Activated T-helper 17 cell treated with anti-CD3 and anti-CD28 coated beads, Interleukin-2, amount 50 U/mL, for 72 hours (primary cell): ENCODE measurements at regions not wholly inside any gene's neighbourhood (a gene's known extent, or its start where the extent isn't known, plus 50 kb on each side); places are given as distances from the start of the nearest gene placed in this dataset.

Experiments used
- ATAC-seq: fragments of 150-1000 bp; cut with Tn5 transposase; replicated peaks from 2 replicates; pipeline ENCODE4 v1.10.0; 2021; ENCODE audit warnings: mild to moderate bottlenecking, moderate library complexity
- H3K27ac Mint-ChIP-seq: one replicate; pipeline ENCODE4 v1.8.0; 2022; ENCODE audit warnings: mixed read lengths
- H3K27me3 Mint-ChIP-seq: one replicate; pipeline ENCODE4 v1.8.0; 2022; ENCODE audit warnings: mixed read lengths
- H3K36me3 Mint-ChIP-seq: one replicate; pipeline ENCODE4 v1.8.0; 2022; ENCODE audit warnings: low read depth, mild to moderate bottlenecking, mixed read lengths
- H3K4me1 Mint-ChIP-seq: one replicate; pipeline ENCODE4 v1.8.0; 2022; ENCODE audit warnings: mixed read lengths
- H3K4me3 Mint-ChIP-seq: one replicate; pipeline ENCODE4 v1.8.0; 2022; ENCODE audit warnings: mild to moderate bottlenecking, mixed read lengths
- H3K9me3 Mint-ChIP-seq: one replicate; pipeline ENCODE4 v1.8.0; 2022; ENCODE audit warnings: mixed read lengths

- no peaks in the 10 kb centered on the region for H3K36me3 Mint-ChIP-seq
Measured at GRCh38 chr12:127230843-127231260, 1036.1 kb upstream of the TMEM132C start.

DNA sequence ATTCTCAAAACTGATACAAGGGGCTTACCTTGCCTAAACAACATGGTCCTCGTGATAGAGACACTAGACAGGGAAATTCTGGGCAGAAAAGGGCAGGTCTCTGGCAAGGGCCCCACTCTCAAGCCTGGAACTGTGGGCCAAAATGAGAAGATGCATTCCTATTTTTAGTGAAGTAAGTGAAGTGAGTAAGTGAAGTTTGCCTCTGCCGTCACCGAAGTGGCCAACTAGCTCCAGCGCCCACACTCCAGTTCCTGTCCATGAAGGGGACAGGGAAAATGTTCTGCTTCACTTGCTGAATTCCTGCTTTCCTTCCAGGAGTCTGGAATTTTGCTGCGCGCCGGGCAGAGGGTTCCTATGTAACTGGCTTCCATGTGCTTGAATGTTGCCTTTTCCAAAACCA is 1035.6 kb upstream of the TMEM132C start:
- H3K36me3 Mint-ChIP-seq: no peaks in the 10 kb centered on the region
- ATAC-seq: no peak
- H3K4me1 Mint-ChIP-seq: no peaks in the 10 kb centered on the region
- H3K27me3 Mint-ChIP-seq: peaks cover 9% of the 10 kb centered on the region
- H3K9me3 Mint-ChIP-seq: no peaks in the 10 kb centered on the region
- peak overlapping the region; percentile 65 for H3K27ac Mint-ChIP-seq
- no peak overlapping the region for H3K4me3 Mint-ChIP-seq

More at GRCh38 chr12:127230843-127231260, 1036.1 kb upstream of the TMEM132C start:
- peak overlapping the region; percentile 65 for H3K27ac Mint-ChIP-seq
- peak; percentile 86 for ATAC-seq
- H3K9me3 Mint-ChIP-seq: no peaks in the 10 kb centered on the region
- H3K4me3 Mint-ChIP-seq: no peak overlapping the region
- peaks cover 9% of the 10 kb centered on the region for H3K27me3 Mint-ChIP-seq
- H3K4me1 Mint-ChIP-seq: no peaks in the 10 kb centered on the region

DNA sequence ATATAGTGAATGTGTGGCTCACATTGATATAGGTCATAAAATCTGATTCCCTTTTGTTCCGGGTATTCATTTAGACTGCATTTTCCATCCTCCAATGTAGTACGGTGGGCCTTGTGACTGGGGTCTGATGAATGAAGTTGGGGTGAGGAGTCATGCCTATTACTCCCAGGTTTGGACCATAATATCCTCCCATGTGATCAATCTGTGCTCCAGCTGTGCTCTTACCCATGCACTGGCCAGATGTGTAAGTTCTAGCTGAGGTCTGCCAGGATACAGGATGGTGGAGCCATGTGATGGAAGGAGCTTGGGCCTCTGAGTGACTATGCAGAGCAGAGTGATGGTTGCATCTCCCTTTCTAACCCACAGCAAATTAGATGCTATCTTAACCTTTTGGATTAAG is 1034.0 kb upstream of the TMEM132C start:
- H3K27me3 Mint-ChIP-seq: peaks cover 4% of the 10 kb centered on the region
- H3K9me3 Mint-ChIP-seq: no peaks in the 10 kb centered on the region
- no peak overlapping the region for H3K27ac Mint-ChIP-seq
- H3K4me3 Mint-ChIP-seq: no peak overlapping the region
- no peaks in the 10 kb centered on the region for H3K4me1 Mint-ChIP-seq
- ATAC-seq: no peak
- no peaks in the 10 kb centered on the region for H3K36me3 Mint-ChIP-seq

DNA sequence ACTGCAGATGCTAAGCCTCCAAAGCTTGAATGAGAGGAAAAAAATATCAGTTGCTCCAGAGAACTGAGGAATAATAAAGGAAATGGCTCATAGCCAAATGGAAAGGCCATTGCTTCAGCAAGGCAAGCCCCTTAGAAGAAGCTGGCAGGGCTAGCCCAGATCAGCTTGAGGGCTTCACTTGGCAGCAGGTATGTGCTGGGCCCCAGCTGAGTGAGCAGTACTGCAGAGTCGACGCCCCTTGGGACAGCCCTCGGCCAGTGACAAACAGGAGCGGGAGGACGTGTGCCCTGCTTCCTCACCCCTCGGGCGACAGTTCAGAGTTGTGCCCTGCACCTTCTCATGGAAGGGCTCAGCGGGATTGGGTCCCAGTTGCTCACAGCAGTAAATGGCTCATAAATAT is 1031.2 kb upstream of the TMEM132C start:
- no peaks in the 10 kb centered on the region for H3K36me3 Mint-ChIP-seq
- no peaks in the 10 kb centered on the region for H3K4me1 Mint-ChIP-seq
- no peaks in the 10 kb centered on the region for H3K27me3 Mint-ChIP-seq
- H3K27ac Mint-ChIP-seq: no peak overlapping the region
- no peak for ATAC-seq
- H3K9me3 Mint-ChIP-seq: no peaks in the 10 kb centered on the region
- no peak overlapping the region for H3K4me3 Mint-ChIP-seq

DNA sequence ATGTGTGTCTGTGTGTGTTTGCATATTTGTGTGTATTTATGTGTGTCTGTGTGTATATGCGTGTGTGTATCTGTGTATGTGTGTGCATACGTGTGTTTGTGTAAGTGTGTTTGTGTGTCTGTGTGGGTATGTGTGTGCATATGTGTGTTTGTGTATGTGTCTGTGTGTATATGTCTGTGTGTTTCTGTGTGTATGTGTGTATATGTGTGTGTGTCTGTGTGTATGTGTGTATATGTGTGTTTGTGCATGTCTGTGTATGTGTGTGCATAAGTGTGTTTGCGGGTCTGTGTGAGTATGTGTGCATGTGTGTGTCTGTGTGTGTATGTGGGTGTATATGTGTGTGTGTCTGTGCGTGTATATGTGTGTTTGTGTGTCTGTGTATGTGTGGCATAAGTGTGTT is 1030.5 kb upstream of the TMEM132C start:
- no peaks in the 10 kb centered on the region for H3K27me3 Mint-ChIP-seq
- H3K27ac Mint-ChIP-seq: no peak overlapping the region
- H3K4me1 Mint-ChIP-seq: no peaks in the 10 kb centered on the region
- no peaks in the 10 kb centered on the region for H3K36me3 Mint-ChIP-seq
- ATAC-seq: no peak
- no peaks in the 10 kb centered on the region for H3K9me3 Mint-ChIP-seq
- no peak overlapping the region for H3K4me3 Mint-ChIP-seq

DNA sequence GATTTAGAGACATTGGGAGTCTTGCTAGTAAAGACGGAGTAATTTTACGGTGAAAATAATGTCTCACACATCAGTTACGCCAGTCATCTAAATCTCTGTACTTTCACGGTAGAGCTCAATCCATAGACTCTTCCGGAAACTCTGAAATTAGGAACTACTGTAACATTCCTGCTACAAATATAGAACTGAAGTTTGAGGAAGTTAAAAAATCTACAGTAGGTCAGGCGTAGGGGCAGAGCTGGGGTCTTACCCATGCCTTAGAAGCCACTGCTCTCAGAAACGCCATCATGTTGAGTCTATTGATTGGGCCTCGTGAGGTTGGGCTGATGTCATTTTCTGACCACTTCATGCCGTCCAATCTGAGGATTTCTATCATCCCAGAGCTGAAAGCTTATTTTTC is 1029.8 kb upstream of the TMEM132C start:
- H3K36me3 Mint-ChIP-seq: no peaks in the 10 kb centered on the region
- peaks cover 4% of the 10 kb centered on the region for H3K27me3 Mint-ChIP-seq
- no peak overlapping the region for H3K27ac Mint-ChIP-seq
- H3K4me1 Mint-ChIP-seq: no peaks in the 10 kb centered on the region
- H3K4me3 Mint-ChIP-seq: no peak overlapping the region
- no peak for ATAC-seq
- H3K9me3 Mint-ChIP-seq: no peaks in the 10 kb centered on the region

DNA sequence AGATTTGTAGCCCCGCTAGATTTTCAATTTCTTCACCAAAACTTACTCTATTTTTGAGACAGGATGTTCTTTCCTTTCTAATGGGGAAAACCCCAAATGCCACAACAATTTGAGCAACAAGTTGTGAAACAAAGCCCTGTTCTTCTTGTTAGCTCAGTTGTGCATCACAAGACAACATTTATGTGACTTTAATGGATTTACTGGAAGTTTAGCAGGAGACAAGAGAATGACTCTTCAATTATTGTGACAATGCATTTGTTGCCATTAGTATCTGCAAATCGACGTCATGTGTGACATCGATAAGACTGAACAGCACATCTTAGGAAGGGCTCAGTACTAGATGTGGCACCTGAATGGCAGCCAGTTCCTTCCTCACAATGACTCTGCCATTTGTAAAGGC is 1028.9 kb upstream of the TMEM132C start:
- no peaks in the 10 kb centered on the region for H3K9me3 Mint-ChIP-seq

DNA sequence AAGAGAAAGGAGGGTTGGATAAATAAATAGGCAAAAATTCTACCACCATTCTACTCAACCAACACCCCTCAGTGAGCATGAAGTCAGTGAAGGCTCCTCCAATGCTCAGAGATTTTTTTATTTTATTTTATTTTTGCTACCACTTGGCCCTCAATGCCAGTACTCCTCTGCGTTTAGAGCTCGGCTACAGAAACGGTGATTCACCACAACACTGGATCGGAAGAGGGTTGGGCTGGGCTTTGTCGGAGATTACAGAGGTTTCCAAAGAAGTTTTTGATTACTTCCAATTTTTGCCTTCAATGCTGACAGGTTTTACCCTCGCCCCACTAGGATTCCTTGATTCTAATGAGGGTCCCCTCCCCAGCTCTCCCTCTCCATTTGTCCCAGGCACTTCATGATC is 1027.2 kb upstream of the TMEM132C start:
- no peak overlapping the region for H3K27ac Mint-ChIP-seq
- H3K4me3 Mint-ChIP-seq: no peak overlapping the region
- no peaks in the 10 kb centered on the region for H3K9me3 Mint-ChIP-seq
- peaks cover 14% of the 10 kb centered on the region for H3K27me3 Mint-ChIP-seq
- no peak for ATAC-seq
- H3K4me1 Mint-ChIP-seq: no peaks in the 10 kb centered on the region
- no peaks in the 10 kb centered on the region for H3K36me3 Mint-ChIP-seq

More for the DNA sequence above, 1028.9 kb upstream of the TMEM132C start:
- ATAC-seq: no peak
- Mint-ChIP-seq H3K4me3 (no peak overlapping the region), H3K4me1 (no peaks in the 10 kb centered on the region), H3K27me3 (peaks cover 4% of the 10 kb centered on the region), H3K36me3 (no peaks in the 10 kb centered on the region), H3K27ac (no peak overlapping the region)

DNA sequence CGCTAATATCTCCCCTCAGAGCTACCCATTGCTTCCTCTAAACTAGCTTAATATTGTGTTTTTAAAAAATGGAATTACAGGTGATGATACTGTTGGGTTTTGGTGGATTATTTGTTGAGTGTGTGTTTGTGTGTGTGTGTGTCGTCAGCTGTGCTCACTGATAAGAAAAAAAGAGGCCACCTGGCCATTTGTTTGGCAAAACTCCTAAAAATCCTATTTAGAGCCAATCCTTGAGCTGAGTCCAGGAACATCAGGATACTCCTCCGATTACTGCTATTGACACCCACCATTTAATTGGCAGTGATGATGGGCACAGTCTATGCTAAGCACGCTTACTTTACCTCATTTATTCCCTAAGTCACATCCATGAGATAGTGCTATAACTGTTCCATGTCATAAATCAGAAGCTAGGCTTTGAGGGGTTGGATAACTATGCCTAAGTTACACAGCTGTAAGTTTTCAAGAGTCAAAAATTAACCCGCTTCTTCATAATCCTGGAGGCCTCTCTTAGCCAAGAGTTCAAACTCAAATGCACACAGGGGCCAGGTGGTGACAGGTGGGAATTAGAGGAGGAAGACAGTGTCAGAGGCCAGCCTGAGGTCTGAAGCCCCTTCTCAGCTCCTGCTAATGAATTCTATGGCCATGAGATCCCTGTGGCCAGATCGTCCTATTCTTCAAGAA is 1026.6 kb upstream of the TMEM132C start:
- H3K9me3 Mint-ChIP-seq: no peaks in the 10 kb centered on the region
- peaks cover 14% of the 10 kb centered on the region for H3K27me3 Mint-ChIP-seq
- H3K4me1 Mint-ChIP-seq: no peaks in the 10 kb centered on the region
- H3K36me3 Mint-ChIP-seq: no peaks in the 10 kb centered on the region
- H3K27ac Mint-ChIP-seq: no peak overlapping the region
- no peak overlapping the region for H3K4me3 Mint-ChIP-seq
- no peak for ATAC-seq

- no peaks in the 10 kb centered on the region for H3K36me3 Mint-ChIP-seq
- H3K4me1 Mint-ChIP-seq: no peaks in the 10 kb centered on the region
- no peak for ATAC-seq
- H3K27me3 Mint-ChIP-seq: peaks cover 22% of the 10 kb centered on the region
- H3K4me3 Mint-ChIP-seq: no peak overlapping the region
- H3K9me3 Mint-ChIP-seq: no peaks in the 10 kb centered on the region
- no peak overlapping the region for H3K27ac Mint-ChIP-seq
Measured at GRCh38 chr12:127241072-127241817, 1025.7 kb upstream of the TMEM132C start.

DNA sequence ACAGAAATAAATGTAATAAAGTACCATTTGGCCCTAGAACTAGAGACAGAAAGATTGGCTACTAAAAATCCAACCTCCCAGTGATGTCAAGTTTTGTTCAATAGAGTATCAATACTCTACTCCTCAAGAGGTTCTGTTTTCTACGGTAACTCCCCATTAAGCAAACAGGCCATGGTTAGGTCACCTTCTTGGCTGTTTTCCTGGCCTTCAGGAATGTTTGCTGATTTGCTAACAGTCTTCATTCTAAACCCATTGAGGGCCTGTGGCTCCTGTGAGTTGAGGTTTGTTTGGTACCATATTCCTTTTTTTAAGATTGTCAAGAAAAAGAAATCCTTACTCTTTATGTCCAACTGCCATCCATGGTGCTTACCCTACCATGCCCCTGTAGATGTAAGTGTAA is 1022.0 kb upstream of the TMEM132C start:
- ATAC-seq: no peak
- Mint-ChIP-seq H3K27ac (no peak overlapping the region), H3K27me3 (peaks cover 28% of the 10 kb centered on the region), H3K9me3 (no peaks in the 10 kb centered on the region), H3K4me1 (no peaks in the 10 kb centered on the region), H3K4me3 (no peak overlapping the region), H3K36me3 (no peaks in the 10 kb centered on the region)

GRCh38 chr12:127245437-127245836 is 1021.5 kb upstream of the TMEM132C start:
- Mint-ChIP-seq H3K4me3 (no peak overlapping the region), H3K4me1 (no peaks in the 10 kb centered on the region), H3K36me3 (no peaks in the 10 kb centered on the region), H3K27me3 (peaks cover 28% of the 10 kb centered on the region), H3K9me3 (no peaks in the 10 kb centered on the region), H3K27ac (no peak overlapping the region)
- no peak for ATAC-seq

- H3K4me1 Mint-ChIP-seq: no peaks in the 10 kb centered on the region
- no peaks in the 10 kb centered on the region for H3K36me3 Mint-ChIP-seq
- peaks cover 34% of the 10 kb centered on the region for H3K27me3 Mint-ChIP-seq
- H3K27ac Mint-ChIP-seq: no peak overlapping the region
- ATAC-seq: no peak
- H3K9me3 Mint-ChIP-seq: no peaks in the 10 kb centered on the region
- H3K4me3 Mint-ChIP-seq: no peak overlapping the region
Measured at GRCh38 chr12:127247937-127248336, 1019.0 kb upstream of the TMEM132C start.

DNA sequence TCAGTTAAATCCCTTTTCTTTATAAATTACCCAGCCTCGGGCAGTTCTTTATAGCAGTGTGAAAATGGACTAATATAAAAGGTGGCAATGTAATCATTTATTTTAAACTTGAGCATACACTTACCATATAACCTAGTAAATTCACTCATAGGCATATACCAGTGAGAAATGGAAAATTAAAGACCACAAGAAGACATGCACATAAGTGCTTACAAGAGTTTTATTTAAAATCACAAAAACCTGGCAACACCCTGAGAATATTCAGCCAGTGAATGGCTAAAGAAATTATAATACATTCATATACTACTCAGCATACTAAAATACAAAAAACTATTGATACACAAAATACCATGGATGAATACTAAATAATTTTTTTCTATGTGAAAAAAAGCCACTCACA is 1017.5 kb upstream of the TMEM132C start:
- Mint-ChIP-seq H3K4me1 (no peaks in the 10 kb centered on the region), H3K27me3 (peaks cover 27% of the 10 kb centered on the region), H3K27ac (no peak overlapping the region), H3K9me3 (no peaks in the 10 kb centered on the region), H3K36me3 (no peaks in the 10 kb centered on the region), H3K4me3 (no peak overlapping the region)
- ATAC-seq: no peak

GRCh38 chr12:127253797-127254327 is 1013.1 kb upstream of the TMEM132C start:
- no peaks in the 10 kb centered on the region for H3K9me3 Mint-ChIP-seq
- ATAC-seq: no peak
- H3K36me3 Mint-ChIP-seq: no peaks in the 10 kb centered on the region
- no peaks in the 10 kb centered on the region for H3K4me1 Mint-ChIP-seq
- H3K27me3 Mint-ChIP-seq: peaks cover 11% of the 10 kb centered on the region
- H3K27ac Mint-ChIP-seq: no peak overlapping the region
- no peak overlapping the region for H3K4me3 Mint-ChIP-seq
